HG03469 (cell line): ENCODE measurements at regions not wholly inside any gene's neighbourhood (a gene's known extent, or its start where the extent isn't known, plus 50 kb on each side); places are given as distances from the start of the nearest gene placed in this dataset.
"Not testable (repeated sequence)": the region's sequence is repeated elsewhere in the genome, so short reads cannot be mapped to it uniquely, and the experiment has no call there.

Experiments
- ATAC-seq: cut with Tn5 transposase; IDR thresholded peaks from one replicate; pipeline ENCODE4 v1.9.1; 2021; ENCODE audit warnings: mild to moderate bottlenecking, moderate library complexity, moderate number of reproducible peaks; ENCODE audit not compliant: unreplicated experiment

DNA sequence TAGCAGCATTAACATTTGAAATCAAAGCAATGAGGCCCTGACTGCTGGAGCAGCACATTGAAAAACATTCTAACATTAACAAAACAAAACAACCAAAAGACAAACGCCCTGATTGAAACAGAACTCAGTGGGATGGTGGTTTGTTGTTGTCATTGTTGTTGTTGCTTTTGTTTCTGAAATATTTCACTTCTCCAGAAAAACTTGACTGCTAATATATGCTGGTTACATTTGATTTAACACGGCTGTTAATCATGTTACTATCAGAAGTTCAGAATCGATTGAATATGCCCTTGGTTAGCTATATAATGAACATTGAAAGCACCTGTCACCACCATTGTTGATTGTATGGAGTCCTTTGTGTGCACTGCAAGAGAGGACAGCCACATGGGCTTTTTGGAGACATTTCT is 790.4 kb upstream of the GALNTL6 start:
- ATAC-seq, result no peak

DNA sequence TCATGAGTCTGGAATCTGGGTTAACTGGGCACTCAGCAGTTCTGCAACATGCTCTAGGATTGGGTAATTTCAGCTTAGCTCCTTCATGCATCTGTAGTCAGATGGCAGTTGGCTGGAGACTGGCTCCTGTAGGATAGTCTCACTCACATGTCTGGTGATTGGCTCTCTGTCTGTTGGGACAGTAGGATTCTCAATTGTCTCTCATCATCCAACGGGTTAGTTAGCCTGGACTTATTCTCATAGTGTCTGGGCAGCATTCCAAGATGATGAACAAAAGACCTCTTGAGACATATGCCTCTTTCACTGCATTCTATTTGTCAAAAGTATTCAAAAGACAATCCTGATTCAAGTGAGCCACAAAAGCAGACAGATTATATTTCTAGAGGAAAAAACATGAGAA is 795.6 kb upstream of the GALNTL6 start:
- no peak for ATAC-seq

DNA sequence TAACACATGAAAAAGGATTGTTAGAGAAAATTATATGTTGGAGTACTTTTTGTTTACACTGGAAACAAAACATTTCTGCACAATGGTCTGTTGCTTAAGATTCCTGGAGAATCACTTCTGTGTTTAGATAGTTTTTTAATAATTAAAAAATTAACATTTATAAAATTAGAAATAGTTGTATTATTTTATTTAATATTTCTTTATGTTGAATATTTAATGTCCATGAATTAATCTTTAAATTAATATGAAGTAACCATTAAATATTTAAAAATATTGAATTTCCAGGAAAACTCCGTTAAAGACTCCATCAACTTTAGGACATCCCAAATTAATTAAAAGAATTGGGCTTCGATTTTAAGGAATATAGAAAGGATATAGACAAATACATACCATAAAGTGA is 797.1 kb upstream of the GALNTL6 start:
- ATAC-seq, result no peak

DNA sequence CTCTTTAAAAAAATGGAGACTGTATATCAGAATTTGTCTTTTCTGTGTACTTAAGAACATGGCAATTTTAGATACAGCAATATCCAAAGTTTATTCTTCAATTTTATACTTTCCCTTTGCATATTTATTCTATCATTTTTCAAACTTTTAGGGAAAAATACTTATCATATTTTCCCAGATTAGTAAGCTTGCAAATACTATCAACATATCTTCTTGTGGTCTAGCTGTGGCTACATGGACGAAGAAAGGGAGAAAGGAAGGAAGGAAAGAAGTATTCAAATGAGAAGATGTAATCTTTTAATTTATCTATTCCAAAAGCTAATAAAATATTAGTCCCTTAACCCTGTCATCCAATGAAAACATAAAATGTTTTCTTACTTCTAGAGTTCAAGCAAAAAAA is 797.8 kb upstream of the GALNTL6 start:
- ATAC-seq, result no peak

DNA sequence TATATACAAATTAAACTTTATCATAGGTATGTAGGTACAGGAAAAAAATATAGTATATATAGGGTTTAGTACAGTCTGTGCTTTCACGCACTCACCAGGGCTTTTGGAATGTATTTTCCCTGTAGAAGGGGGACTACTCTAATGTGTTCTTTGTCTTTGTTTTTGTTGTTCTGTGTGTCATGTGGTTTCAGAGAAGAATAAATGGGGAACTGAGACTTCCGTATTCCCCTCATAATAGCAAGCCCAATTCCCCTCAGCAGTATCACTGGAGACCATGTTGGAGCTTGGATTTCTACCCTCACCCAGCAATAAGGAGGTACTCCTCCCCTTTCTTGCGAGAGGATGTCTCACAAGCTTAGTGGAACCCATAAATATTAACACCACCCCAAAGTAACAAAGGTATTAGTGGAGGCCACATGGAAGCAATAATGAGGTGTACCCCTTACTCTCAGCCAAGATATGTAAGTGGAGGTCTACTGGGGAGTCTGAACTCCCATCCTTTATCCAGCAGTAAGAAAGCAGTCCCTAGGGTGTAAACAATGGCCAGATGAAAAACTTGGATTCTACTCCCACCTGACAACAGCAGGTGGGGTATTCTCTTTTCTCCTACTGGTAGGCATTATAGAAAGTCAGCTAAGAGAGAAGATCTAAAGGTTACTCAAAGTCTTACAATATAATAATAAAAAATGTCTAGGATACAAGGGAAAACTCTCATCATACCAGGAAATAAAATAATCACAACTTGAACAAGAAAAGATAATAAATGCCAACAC is 805.4 kb upstream of the GALNTL6 start:
- ATAC-seq, result no peak

DNA sequence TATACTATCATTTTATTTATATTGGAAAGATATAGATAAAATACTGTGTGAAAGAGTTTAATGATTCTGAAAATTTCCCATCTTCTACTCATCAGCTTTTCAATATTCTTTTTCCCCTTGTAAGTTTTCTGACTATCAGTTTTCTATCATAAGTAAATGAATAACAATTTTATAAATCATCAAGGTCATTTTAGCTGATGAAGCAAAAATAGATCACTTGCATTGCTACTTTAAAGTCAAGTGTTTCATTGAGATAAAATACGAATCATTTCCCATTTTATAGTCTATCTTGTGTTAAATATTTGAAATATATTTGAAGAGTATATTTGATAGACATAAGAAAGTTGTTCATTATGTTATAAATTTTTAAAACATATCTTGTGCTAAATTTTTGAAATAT is 811.0 kb upstream of the GALNTL6 start:
- no peak for ATAC-seq

DNA sequence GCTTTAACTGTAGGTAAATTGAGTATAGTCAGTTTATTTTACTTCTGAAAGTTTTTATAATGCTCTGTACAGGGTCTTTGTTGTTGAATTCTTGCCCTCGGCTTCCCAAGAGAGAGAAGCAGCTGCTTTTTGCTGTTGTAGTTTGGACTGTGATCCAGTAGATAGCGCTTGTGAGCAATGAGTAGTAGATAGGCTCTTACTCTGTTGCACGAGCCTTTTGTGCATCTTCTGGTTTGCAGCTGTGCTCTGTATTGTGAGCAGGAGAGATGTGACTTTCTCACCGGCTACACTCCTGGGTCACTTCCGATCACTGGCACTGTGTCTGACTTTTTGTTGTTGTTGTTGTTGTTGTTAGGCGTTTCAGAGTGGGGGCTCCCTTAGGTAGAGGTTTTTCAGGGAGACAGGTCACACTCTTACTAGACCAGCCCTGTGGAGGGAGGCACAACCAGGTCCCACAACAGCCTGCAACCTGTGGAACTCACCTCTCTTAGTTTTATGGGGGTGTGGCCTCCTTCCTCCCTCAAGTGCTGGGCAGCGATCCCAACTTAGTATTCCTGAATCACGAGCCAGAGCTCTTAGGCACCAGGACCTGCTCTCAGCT is 822.1 kb upstream of the GALNTL6 start:
- ATAC-seq, result peak; percentile 91

DNA sequence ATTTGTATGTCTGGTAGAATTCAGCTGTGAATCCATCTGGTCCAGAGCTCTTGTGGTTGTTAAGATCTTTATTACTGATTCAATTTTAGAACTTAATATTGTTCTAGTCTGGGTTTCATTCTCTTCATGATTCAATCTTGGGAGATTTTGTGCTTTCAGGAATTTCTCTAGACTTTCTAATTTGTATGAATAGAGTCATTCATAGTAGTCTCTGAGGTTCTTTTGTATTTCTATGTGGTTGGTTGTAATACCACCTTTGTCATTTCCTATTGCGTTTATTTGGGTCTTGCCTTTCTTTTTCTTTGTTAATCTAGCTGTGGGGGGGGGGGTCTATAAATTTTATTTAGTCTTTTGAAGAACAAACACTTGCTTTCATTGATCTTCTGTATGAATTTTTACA is 824.8 kb upstream of the GALNTL6 start:
- no peak for ATAC-seq

DNA sequence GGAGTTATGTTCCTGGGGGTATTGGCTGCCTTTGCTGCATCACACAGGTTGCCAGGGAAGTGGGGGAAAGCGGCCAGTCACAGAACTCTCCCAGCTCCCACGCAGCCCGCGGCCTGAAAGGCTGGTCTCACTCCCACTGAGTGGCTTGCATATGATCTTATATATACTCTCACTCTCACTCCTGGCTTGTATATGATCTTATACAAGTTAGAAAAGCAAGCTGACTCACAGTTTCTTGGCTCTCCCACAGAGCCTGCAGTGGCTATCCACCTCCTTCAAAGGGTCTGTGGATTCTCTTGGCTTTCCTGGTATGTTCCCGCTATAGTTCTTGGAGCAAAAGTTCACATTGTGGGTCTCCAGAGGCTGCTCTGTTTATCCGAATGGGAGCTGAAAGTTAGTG is 833.5 kb upstream of the GALNTL6 start:
- ATAC-seq, result no peak

DNA sequence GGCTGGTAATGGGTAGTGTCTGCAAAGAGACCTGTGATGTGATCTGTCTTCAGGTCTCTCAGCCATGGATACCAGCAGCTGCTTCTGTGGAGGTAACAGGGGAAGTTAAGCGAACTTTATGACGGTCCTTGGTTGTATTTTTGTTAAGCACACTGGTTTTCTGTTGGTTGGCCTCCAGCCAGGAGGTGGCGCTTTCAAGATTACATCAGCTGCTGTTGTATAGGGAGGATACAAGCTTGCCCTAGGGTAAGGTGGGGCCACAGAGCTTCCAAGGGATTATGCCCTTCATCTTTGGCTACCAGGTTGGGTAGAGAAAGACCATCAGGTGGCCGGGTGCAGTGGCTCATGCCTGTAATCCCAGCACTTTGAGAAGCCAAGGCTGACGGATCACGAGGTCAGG is 834.2 kb upstream of the GALNTL6 start:
- ATAC-seq, result no peak

DNA sequence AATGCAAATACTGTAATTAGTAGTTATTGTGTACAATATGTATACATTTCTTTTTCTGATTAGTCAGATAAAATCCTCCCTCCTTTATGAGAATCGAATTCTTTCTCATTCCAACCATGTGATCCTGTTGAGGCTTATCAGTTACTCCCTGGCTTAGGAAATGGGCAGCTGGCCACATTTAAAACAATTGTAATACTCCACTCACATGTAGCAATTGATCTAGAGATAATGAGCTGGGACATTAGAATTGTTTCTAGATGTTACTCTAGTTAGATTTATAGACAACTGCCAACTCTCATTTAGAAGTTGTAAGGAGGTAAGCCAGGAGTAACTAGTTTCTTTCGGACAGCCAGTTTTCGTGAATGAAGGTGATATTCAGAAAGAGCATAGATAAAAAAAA is 859.3 kb upstream of the AADAT start:
- ATAC-seq, result no peak

DNA sequence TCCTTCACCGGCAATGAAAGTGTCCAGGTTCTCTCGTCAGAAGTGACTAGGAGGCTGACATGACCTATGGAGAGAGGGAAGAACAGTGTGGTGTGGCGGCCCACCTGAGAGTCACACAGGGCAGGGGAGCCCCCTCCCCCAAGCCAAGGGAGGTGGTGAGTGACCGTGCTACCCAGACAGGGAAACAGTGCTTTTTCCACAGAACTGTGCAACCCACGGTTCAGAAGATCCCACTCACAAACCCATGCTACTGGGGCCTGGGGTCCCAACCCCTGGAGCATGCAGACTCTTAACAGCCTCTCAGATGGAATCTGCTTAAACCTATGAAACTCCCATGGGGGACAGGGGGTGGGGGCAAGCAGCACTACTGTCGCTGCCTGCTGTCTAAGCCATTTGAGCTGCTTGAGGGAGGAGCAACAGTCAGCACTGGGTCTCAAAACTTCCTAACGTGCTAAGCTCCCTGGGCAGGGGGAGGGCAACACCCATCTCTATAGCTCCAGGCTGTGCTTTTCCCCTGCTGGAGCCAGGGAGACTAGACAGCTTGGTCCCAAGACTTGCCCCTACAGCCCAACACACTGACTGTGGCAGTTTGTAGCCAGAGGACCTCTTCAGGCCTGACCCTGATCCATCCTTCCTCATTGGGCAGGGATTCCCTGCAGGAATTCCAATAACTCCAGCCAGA is 850.4 kb upstream of the AADAT start:
- no peak for ATAC-seq

DNA sequence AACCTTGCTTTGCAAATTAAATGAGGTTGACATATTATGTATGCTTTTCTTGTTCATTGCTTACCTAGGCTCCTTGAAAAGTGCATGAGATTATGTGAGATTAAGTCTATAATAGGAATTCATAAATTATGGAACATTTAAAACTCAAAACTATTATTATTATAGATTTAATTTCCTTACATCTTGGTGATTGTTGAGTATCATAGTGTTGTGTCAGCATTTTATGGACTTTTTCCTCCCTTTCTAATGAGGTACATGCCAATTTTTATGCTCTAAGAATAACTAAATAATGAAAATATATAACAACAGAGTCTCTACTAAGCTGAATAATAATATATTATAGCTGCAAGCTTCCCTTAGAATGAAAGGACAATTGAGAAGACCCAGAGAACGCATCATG is 848.8 kb upstream of the AADAT start:
- ATAC-seq, result no peak

DNA sequence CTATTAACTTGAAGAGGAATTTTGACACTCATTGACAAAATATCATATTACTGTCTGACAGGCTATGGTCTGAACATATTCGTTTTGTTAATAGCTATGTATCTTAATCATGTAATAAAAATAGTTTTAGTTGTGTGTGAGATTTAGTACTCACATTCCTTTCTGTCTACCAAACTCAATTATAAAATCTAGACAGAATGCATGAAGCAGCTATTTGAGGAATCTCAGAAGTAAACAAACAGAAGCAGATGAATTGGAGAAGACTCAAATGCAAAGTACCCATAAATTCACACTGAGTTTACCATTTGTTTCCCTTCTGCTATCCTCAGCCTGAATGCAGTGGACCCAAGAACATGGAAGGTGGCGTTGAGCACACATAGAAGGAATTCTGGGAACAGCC is 841.6 kb upstream of the AADAT start:
- ATAC-seq, result no peak

DNA sequence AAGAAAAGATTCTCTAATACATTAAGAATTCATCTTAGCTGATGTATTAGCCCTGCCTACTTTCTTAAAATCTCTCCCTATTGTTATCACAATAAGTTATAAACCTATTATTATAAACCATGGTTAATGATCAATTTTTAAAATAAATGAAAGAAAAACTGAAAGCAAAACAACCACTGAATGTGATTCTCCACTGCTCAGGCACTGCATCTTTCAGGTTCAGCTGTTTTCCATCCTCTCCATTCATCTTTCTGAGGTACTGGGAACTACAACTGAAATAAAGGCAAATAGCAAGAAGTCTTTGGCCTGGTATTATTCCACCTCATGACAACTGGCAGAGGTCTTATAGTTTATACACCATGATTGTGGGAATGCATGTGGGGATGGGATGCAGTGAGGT is 798.9 kb upstream of the AADAT start:
- ATAC-seq, result no peak

DNA sequence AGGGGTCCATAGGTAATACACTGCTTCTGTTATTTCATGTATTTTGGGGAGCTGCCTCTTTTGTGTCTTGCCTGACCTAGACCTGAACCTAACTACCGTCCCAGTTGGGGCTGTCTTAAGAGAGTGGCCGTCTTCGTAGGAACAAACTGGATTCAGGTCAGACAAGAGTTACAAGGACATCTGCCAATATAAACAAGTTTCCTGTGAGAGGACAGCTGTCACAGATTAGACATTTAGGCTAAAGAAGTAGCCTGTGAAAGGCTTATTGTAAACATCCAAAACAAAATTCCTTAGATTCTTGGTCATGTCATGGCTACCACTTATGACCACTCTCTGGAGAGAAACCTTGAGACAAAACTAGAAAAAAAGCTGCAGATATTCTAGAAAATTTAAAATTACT is 797.6 kb upstream of the AADAT start:
- no peak for ATAC-seq

DNA sequence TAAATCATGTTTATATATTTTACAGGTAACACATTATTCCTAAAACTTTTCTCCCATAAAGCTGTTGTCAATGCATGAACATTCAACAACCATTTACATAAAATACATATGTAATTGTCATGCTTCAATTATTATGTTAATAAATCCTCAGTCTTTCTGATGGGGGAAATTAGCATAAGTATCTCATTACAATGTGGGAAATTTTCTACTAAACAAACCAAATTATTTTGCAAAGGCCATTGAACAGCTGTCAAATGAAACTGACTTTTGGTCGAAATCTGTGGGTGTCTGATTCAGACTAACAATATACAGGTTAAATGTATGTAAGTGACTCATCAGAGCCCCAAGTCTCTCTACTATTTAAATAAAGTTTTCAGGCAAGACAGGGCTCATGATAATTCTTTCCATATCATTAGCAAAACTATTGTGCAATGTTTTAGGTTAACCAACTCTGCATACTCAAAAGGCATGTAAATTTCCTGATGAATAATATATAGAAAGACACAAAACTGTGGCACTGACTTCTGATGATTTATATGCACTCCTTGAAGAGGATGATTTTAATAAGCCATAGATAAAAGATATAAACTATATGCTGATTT is 795.3 kb upstream of the AADAT start:
- ATAC-seq, result no peak

DNA sequence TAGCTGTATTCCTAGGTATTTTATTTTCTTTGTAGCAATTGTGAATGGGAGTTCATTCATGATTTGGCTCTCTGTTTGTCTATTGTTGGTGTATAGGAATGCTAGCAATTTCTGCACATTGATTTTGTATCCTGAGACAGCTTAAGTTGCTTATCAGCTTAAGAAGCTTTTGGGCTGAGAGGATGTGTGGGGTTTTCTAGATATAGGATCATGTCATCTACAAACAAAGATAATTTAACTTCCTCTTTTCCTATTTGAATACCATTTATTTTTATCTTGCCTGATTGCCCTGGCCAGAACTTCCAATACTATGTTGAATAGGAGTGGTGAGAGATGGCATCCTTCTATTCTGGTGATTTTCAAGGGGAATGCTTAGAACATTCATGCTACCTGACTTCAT is 791.9 kb upstream of the AADAT start:
- ATAC-seq, result not testable (repeated sequence)

DNA sequence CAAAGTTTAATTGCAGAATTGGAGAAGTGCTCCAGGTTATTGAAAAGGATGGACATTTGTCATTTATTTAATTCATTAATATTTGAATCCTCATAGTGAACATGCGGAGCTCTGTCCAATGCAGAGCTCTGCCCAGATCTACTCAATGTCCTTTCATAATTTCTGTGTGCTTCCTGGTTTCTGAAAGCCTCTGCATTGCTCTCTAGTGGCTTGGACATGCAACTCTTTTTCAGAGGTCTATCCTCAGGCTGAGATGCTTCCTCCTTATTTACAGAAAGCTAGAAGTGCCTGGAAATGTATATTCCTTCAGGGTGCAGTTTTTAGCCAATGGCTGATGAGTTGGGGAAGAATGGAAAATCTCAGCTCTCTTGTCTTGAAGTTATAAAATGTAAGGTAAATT is 786.1 kb upstream of the AADAT start:
- no peak for ATAC-seq

DNA sequence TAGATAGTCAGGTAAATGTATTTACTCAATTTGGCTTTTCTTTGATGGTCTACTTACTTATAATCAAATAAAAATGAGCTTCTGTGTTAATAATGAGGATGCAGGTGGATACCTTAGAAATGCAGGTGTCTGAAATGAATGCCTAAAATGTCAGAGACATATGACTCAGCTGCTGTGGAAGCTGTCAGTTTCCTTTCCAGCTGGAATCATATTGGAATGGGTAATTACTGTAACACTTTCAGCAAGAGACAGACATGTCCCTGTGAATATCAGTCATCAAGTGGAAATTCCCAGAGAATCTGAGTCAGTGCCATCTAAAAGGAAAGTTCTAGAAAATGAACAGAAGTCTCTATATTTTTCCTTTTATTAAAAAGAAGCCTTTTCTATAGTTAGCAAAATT is 783.0 kb upstream of the AADAT start:
- no peak for ATAC-seq

DNA sequence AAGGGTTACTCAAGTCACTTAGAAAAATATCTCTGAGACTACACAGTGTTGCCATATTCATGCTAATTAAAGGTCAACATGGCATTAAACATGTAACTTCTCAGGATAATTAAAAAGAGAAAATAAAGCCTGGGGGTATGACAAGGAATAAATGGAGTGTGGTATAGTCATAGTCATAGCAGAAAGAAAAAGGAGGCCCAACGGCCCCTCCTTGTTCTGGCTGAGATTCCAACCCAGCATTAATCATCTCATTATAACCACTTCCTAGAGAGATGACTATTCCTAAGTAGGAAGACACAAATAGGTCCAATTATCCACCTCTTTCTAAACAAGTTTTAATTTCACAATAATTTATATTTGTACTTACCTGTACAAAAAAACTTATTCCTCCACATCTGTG is 778.4 kb upstream of the AADAT start:
- no peak for ATAC-seq

DNA sequence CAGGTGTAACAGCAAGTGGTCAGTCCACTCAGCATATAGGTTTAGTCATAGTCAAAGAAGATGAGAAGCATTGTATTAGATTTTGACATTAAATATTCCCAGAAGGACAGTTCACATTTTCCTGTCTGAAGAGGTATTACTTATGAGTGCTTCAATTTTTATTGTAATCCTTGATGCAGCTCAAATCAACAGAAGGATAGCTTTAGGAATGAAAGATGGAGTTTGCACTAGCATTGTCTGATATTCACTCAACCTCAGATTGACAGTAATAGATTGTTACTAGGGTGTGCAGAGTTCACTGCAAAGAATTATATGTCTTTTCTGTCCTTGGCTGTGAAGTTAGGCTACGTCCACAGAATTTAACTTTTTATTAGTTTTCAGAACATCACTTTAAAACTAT is 764.3 kb upstream of the AADAT start:
- no peak for ATAC-seq
